ENCODE measurements at regions not wholly inside any gene's neighbourhood (a gene's known extent, or its start where the extent isn't known, plus 50 kb on each side); places are given as distances from the start of the nearest gene placed in this dataset.

- peak; percentile 77 for DNase-seq
Observed at GRCh38 chr12:105906561-105906960, 232.2 kb downstream of the NUAK1 start.

GRCh38 chr12:105907982-105908381, 230.8 kb downstream of the NUAK1 start:
- DNase-seq = no peak

GRCh38 chr12:105910030-105910429, 228.7 kb downstream of the NUAK1 start:
- DNase-seq = no peak

GRCh38 chr12:105911966-105912365, 226.8 kb downstream of the NUAK1 start:
- no peak for DNase-seq

GRCh38 chr12:105912882-105913678, 225.7 kb downstream of the NUAK1 start:
- DNase-seq = no peak

GRCh38 chr12:105915997-105916759, 222.6 kb downstream of the NUAK1 start:
- peak; percentile 52 for DNase-seq

- DNase-seq = peak; percentile 1
Observed at GRCh38 chr12:105916760-105917039, 222.1 kb downstream of the NUAK1 start.

- DNase-seq = peak; percentile 77
Observed at GRCh38 chr12:105920161-105920684, 218.5 kb downstream of the NUAK1 start.

GRCh38 chr12:105921055-105921454, 217.7 kb downstream of the NUAK1 start:
- no peak for DNase-seq

- peak; percentile 6 for DNase-seq
Observed at GRCh38 chr12:105921872-105922669, 216.7 kb downstream of the NUAK1 start.

- DNase-seq = peak; percentile 51
Observed at GRCh38 chr12:105922670-105923102, 216.1 kb downstream of the NUAK1 start.

GRCh38 chr12:105924526-105925208, 214.1 kb downstream of the NUAK1 start:
- DNase-seq = no peak

GRCh38 chr12:105927564-105927963, 211.2 kb downstream of the NUAK1 start:
- DNase-seq = no peak

GRCh38 chr12:105928436-105928835, 210.3 kb downstream of the NUAK1 start:
- no peak for DNase-seq

GRCh38 chr12:105929192-105929591, 209.6 kb downstream of the NUAK1 start:
- DNase-seq = no peak

- peak; percentile 15 for DNase-seq
Observed at GRCh38 chr12:105930557-105931503, 207.9 kb downstream of the NUAK1 start.

- DNase-seq = no peak
Observed at GRCh38 chr12:105931762-105932570, 206.8 kb downstream of the NUAK1 start.

- DNase-seq = peak; percentile 93
Observed at GRCh38 chr12:105933671-105934665, 204.8 kb downstream of the NUAK1 start.

- peak; percentile 3 for DNase-seq
Observed at GRCh38 chr12:105935106-105935505, 203.6 kb downstream of the NUAK1 start.

Measured in NCI-H226 (cell line).